Bronchial epithelial cell (primary cell): ENCODE measurements at regions not wholly inside any gene's neighbourhood (a gene's known extent, or its start where the extent isn't known, plus 50 kb on each side); places are given as distances from the start of the nearest gene placed in this dataset.

ENCODE experiments used
- DNase-seq: peaks from one replicate; pipeline ENCODE4 v3.0.0-alpha.2; 2010; ENCODE audit warnings: low read depth
- FAIRE-seq: peaks from 2 replicates; lab custom pipeline; 2011; peaks lifted over from hg19 to GRCh38; lab: Jason Lieb, UNC
- H3K27me3 ChIP-seq: 2 replicates; pipeline ENCODE4 v1.5.1; 2011; ENCODE audit warnings: low read length; ENCODE audit not compliant: control insufficient read depth, insufficient read depth
- H3K36me3 ChIP-seq: 2 replicates; pipeline ENCODE4 v1.5.1; 2011; ENCODE audit warnings: low read length; ENCODE audit not compliant: control insufficient read depth, insufficient read depth
- H3K4me3 ChIP-seq: 2 replicates; pipeline ENCODE4 v1.5.1; 2011; ENCODE audit warnings: mild to moderate bottlenecking, low read depth, low read length, control low read depth
- TF ChIP-seq, protein P1 (sequence below): IDR thresholded peaks from 2 replicates; pipeline ENCODE4 v1.5.1; 2011; ENCODE audit warnings: mild to moderate bottlenecking, moderate library complexity, low read length, control low read depth, inconsistent platforms; ENCODE audit not compliant: insufficient read depth, severe bottlenecking

DNA sequence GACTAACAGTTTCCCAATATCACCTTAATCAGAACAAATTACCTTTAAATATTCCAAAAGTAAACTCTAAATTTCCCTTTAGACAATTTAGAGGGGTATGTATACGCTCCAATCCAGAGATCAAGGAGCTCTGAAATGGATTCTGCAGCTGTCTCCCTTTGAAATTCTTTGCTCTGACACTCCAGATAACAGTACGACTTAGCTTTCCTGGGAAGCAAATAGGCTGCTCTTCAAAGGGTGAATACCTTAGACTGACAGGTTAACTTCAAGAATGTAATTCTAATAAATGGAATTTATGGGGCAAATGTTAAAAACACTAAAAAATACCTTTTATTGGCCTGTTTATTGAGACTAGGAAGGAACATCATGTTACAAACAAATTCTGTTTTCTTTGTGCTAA lies 357.2 kb downstream of the USP25 start:
- H3K27me3 ChIP-seq, result no peaks in the 10 kb centered on the region
- FAIRE-seq (no peak), DNase-seq (no peak)
- no peaks in the 10 kb centered on the region for H3K36me3 ChIP-seq
- TF ChIP-seq, protein P1, sequence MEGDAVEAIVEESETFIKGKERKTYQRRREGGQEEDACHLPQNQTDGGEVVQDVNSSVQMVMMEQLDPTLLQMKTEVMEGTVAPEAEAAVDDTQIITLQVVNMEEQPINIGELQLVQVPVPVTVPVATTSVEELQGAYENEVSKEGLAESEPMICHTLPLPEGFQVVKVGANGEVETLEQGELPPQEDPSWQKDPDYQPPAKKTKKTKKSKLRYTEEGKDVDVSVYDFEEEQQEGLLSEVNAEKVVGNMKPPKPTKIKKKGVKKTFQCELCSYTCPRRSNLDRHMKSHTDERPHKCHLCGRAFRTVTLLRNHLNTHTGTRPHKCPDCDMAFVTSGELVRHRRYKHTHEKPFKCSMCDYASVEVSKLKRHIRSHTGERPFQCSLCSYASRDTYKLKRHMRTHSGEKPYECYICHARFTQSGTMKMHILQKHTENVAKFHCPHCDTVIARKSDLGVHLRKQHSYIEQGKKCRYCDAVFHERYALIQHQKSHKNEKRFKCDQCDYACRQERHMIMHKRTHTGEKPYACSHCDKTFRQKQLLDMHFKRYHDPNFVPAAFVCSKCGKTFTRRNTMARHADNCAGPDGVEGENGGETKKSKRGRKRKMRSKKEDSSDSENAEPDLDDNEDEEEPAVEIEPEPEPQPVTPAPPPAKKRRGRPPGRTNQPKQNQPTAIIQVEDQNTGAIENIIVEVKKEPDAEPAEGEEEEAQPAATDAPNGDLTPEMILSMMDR, result no peak
- H3K4me3 ChIP-seq, result no peak overlapping the region

DNA sequence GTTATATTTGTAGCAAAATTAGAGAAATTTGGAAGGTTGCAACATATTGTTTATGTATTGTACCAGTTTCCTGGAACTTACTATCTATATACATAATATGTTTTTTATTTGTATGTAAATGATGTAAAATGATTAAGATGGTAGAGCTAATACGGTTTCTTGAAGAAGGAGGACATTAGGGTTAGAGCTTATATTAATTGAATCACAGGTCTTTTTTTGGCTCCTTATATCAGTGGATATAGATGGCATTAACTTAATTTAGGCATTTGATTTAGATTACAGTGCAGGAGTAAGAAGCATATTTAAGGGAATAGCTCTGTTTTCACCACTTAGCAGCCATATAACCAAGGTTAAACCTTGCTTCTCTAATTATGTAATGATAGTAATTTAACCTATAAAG lies 357.7 kb downstream of the USP25 start:
- TF ChIP-seq, protein P1, result no peak
- Histone ChIP-seq H3K36me3 (no peaks in the 10 kb centered on the region), H3K27me3 (no peaks in the 10 kb centered on the region), H3K4me3 (no peak overlapping the region)
- no peak for DNase-seq
- FAIRE-seq, result no peak

DNA sequence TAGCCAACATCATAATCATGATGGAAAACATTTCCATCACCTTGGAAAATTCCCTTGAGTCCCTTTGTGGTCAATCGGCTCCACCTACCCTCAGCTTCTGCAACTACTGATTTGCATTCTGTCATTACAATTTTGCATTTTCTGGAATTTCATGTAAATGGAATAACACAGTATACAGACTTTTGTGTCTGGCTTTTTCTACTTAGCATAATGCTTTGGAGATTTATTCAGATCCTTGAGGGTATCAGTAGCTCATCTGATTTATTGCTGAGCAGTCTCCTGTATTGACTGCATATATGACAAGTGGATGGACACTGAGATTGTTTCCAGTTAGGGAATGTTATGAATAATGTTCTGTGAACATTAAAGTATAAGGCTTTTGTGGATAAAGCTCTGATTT lies 358.3 kb downstream of the USP25 start:
- Histone ChIP-seq H3K36me3 (no peaks in the 10 kb centered on the region), H3K27me3 (no peaks in the 10 kb centered on the region), H3K4me3 (no peak overlapping the region)
- TF ChIP-seq, protein P1, result no peak
- no peak for FAIRE-seq
- DNase-seq, result no peak

DNA sequence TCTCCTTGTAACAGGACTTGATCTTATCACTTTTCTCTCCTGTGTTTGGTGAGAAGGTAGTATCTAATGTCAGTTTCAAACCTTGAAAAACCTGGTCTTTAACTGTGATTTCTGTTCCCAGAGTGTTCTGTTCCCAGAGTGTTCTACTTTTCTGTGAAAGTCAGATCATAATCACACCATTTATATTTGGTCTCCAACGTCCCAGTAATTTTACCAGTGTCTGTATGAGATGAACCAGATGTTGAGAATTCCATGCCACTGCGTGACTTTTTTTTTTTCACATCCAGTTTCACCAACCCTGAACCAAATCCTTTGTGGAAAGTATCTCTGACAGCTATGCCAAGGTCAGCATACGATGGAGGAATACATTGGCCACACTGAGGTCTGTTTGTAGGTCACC lies 365.2 kb downstream of the USP25 start:
- no peak for DNase-seq
- Histone ChIP-seq H3K4me3 (no peak overlapping the region), H3K36me3 (no peaks in the 10 kb centered on the region), H3K27me3 (no peaks in the 10 kb centered on the region)
- FAIRE-seq, result no peak
- TF ChIP-seq, protein P1, result no peak

GRCh38 chr21:16096988-16097387 lies 367.2 kb downstream of the USP25 start:
- no peaks in the 10 kb centered on the region for H3K27me3 ChIP-seq
- no peak overlapping the region for H3K4me3 ChIP-seq
- no peak for FAIRE-seq
- TF ChIP-seq, protein P1, result no peak
- DNase-seq, result no peak
- no peaks in the 10 kb centered on the region for H3K36me3 ChIP-seq

GRCh38 chr21:16102113-16102512 lies 372.3 kb downstream of the USP25 start:
- H3K27me3 ChIP-seq, result no peaks in the 10 kb centered on the region
- no peak for FAIRE-seq
- H3K4me3 ChIP-seq, result no peak overlapping the region
- no peak for DNase-seq
- H3K36me3 ChIP-seq, result no peaks in the 10 kb centered on the region
- TF ChIP-seq, protein P1, result no peak
